GM12875 (cell line): ENCODE measurements at regions not wholly inside any gene's neighbourhood (a gene's known extent, or its start where the extent isn't known, plus 50 kb on each side); places are given as distances from the start of the nearest gene placed in this dataset.
"Not testable (repeated sequence)": the region's sequence is repeated elsewhere in the genome, so short reads cannot be mapped to it uniquely, and the experiment has no call there.

ENCODE experiments used
- H3K4me3 ChIP-seq: one replicate; pipeline ENCODE4 v1.5.1; 2011; ENCODE audit warnings: low read depth, low read length, control low read depth
- CTCF ChIP-seq: IDR thresholded peaks from 2 replicates; pipeline ENCODE4 v1.5.1; 2011; ENCODE audit warnings: low read depth, mild to moderate bottlenecking, control low read depth, inconsistent platforms, low read length, moderate library complexity, borderline replicate concordance; ENCODE audit not compliant: insufficient read depth

GRCh38 chr1:245014247-245015029, 140.3 kb upstream of the KIF26B start:
- H3K4me3 ChIP-seq, result no peak overlapping the region
- TF ChIP-seq CTCF, result no peak

- TF ChIP-seq CTCF, result no peak
- H3K4me3 ChIP-seq, result no peak overlapping the region
Observed at GRCh38 chr1:245010018-245010614, 144.7 kb upstream of the KIF26B start.

GRCh38 chr1:245008761-245009160, 144.4 kb upstream of the HNRNPU start:
- no peak for TF ChIP-seq CTCF
- H3K4me3 ChIP-seq, result no peak overlapping the region

GRCh38 chr1:245007852-245008251, 143.5 kb upstream of the HNRNPU start:
- no peak overlapping the region for H3K4me3 ChIP-seq
- TF ChIP-seq CTCF, result no peak

- TF ChIP-seq CTCF, result no peak
- H3K4me3 ChIP-seq, result no peak overlapping the region
Observed at GRCh38 chr1:245003246-245003645, 138.9 kb upstream of the HNRNPU start.

GRCh38 chr1:245001252-245001651, 136.9 kb upstream of the HNRNPU start:
- no peak for TF ChIP-seq CTCF
- no peak overlapping the region for H3K4me3 ChIP-seq

- no peak overlapping the region for H3K4me3 ChIP-seq
- no peak for TF ChIP-seq CTCF
Observed at GRCh38 chr1:245000872-245001188, 136.5 kb upstream of the HNRNPU start.

GRCh38 chr1:244999644-245000043, 135.3 kb upstream of the HNRNPU start:
- not testable (repeated sequence) for H3K4me3 ChIP-seq
